HepG2 (cell line): ENCODE measurements at regions not wholly inside any gene's neighbourhood (a gene's known extent, or its start where the extent isn't known, plus 50 kb on each side); places are given as distances from the start of the nearest gene placed in this dataset.

ENCODE experiments used
- BORCS8-MEF2B ChIP-seq: sonication (generic); formaldehyde crosslinking; IDR thresholded peaks from 2 replicates; pipeline ENCODE4 v1.8.0; 2022; ENCODE audit warnings: mild to moderate bottlenecking, missing genetic modification reagents
- FUBP1 ChIP-seq: sonication (generic); formaldehyde crosslinking; IDR thresholded peaks from 2 replicates; pipeline ENCODE4 v1.5.1; 2020; ENCODE audit warnings: missing genetic modification reagents, mild to moderate bottlenecking, borderline replicate concordance
- IRX3 ChIP-seq: sonication (generic); formaldehyde crosslinking; IDR thresholded peaks from 2 replicates; pipeline ENCODE4 v1.8.1; 2023; ENCODE audit warnings: mild to moderate bottlenecking, low read depth, missing genetic modification reagents, borderline replicate concordance
- KLF13 ChIP-seq: sonication (generic); formaldehyde crosslinking; IDR thresholded peaks from 2 replicates; pipeline ENCODE4 v1.4.0; 2020; ENCODE audit warnings: mild to moderate bottlenecking, missing genetic modification reagents
- PHF5A ChIP-seq: IDR thresholded peaks from one replicate; pipeline ENCODE4 v1.6.1; 2018; ENCODE audit warnings: low read depth, missing genetic modification reagents; ENCODE audit not compliant: unreplicated experiment
- PREB ChIP-seq: sonication (generic); formaldehyde crosslinking; IDR thresholded peaks from 2 replicates; pipeline ENCODE4 v1.4.0; 2020; ENCODE audit warnings: missing genetic modification reagents
- RFXAP ChIP-seq: sonication (generic); formaldehyde crosslinking; IDR thresholded peaks from 2 replicates; pipeline ENCODE4 v1.4.0; 2020; ENCODE audit warnings: missing genetic modification reagents, borderline replicate concordance
- SMARCC2 ChIP-seq: fragments of 450-650 bp; IDR thresholded peaks from 2 replicates; pipeline ENCODE4 v1.6.1; 2017; ENCODE audit warnings: antibody characterized with exemption, mild to moderate bottlenecking
- ZNF275 ChIP-seq: sonication (generic); formaldehyde crosslinking; IDR thresholded peaks from 2 replicates; pipeline ENCODE4 v1.8.0; 2022; ENCODE audit warnings: missing genetic modification reagents, mild to moderate bottlenecking, inconsistent platforms, borderline replicate concordance
- ZNF703 ChIP-seq: sonication (generic); formaldehyde crosslinking; IDR thresholded peaks from 2 replicates; pipeline ENCODE4 v1.5.1; 2020; ENCODE audit warnings: missing genetic modification reagents, mild to moderate bottlenecking, moderate library complexity, borderline replicate concordance
- ZNF841 ChIP-seq: sonication (generic); formaldehyde crosslinking; IDR thresholded peaks from 2 replicates; pipeline ENCODE4 v1.8.1; 2023; ENCODE audit warnings: missing genetic modification reagents, borderline replicate concordance
- ZNF850 ChIP-seq: sonication (generic); formaldehyde crosslinking; conservative IDR thresholded peaks from 2 replicates; pipeline ENCODE4 v1.9.0; 2021; ENCODE audit warnings: mild to moderate bottlenecking, missing genetic modification reagents
- ZSCAN9 ChIP-seq: IDR thresholded peaks from 2 replicates; pipeline ENCODE4 v1.6.1; 2016; ENCODE audit warnings: borderline replicate concordance
- TF ChIP-seq, protein P1 (sequence below): sonication (generic); formaldehyde crosslinking; IDR thresholded peaks from 2 replicates; pipeline ENCODE4 v1.5.0; 2020; ENCODE audit warnings: mild to moderate bottlenecking, missing genetic modification reagents, borderline replicate concordance
- TF ChIP-seq, protein P2 (sequence below): IDR thresholded peaks from 2 replicates; pipeline ENCODE4 v1.6.1; 2012; ENCODE audit warnings: low read length, improper control_type of control experiment
- TF ChIP-seq, protein P3 (sequence below): sonication (generic); formaldehyde crosslinking; IDR thresholded peaks from 2 replicates; pipeline ENCODE4; 2020; ENCODE audit warnings: missing genetic modification reagents, mild to moderate bottlenecking, borderline replicate concordance
- TF ChIP-seq, protein P4 (sequence below): sonication (generic); formaldehyde crosslinking; IDR thresholded peaks from 2 replicates; pipeline ENCODE4 v1.4.0; 2020; ENCODE audit warnings: mild to moderate bottlenecking, missing genetic modification reagents

GRCh38 chr2:186308347-186308746 lies 177.7 kb upstream of the ZC3H15 start (continued):
- TF ChIP-seq, protein P1, sequence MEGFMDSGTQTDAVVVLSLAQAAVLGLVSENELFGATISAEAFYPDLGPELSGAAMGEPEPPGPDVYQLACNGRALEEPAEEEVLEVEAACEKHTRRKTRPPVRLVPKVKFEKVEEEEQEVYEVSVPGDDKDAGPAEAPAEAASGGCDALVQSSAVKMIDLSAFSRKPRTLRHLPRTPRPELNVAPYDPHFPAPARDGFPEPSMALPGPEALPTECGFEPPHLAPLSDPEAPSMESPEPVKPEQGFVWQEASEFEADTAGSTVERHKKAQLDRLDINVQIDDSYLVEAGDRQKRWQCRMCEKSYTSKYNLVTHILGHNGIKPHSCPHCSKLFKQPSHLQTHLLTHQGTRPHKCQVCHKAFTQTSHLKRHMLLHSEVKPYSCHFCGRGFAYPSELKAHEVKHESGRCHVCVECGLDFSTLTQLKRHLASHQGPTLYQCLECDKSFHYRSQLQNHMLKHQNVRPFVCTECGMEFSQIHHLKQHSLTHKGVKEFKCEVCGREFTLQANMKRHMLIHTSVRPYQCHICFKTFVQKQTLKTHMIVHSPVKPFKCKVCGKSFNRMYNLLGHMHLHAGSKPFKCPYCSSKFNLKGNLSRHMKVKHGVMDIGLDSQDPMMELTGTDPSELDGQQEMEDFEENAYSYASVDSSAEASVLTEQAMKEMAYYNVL (CRISPR knock-in tag) = peak; percentile 82; the same call in 1 of the 2 replicates
- no peak for TF ChIP-seq ZNF275
- no peak for TF ChIP-seq SMARCC2
- TF ChIP-seq, protein P2, sequence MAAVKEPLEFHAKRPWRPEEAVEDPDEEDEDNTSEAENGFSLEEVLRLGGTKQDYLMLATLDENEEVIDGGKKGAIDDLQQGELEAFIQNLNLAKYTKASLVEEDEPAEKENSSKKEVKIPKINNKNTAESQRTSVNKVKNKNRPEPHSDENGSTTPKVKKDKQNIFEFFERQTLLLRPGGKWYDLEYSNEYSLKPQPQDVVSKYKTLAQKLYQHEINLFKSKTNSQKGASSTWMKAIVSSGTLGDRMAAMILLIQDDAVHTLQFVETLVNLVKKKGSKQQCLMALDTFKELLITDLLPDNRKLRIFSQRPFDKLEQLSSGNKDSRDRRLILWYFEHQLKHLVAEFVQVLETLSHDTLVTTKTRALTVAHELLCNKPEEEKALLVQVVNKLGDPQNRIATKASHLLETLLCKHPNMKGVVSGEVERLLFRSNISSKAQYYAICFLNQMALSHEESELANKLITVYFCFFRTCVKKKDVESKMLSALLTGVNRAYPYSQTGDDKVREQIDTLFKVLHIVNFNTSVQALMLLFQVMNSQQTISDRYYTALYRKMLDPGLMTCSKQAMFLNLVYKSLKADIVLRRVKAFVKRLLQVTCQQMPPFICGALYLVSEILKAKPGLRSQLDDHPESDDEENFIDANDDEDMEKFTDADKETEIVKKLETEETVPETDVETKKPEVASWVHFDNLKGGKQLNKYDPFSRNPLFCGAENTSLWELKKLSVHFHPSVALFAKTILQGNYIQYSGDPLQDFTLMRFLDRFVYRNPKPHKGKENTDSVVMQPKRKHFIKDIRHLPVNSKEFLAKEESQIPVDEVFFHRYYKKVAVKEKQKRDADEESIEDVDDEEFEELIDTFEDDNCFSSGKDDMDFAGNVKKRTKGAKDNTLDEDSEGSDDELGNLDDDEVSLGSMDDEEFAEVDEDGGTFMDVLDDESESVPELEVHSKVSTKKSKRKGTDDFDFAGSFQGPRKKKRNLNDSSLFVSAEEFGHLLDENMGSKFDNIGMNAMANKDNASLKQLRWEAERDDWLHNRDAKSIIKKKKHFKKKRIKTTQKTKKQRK = no peak
- TF ChIP-seq ZSCAN9 = no peak
- TF ChIP-seq BORCS8-MEF2B (CRISPR knock-in tag) = no peak
- no peak for TF ChIP-seq ZNF841 (CRISPR knock-in tag)
- no peak for TF ChIP-seq PREB (CRISPR knock-in tag)
- TF ChIP-seq RFXAP (CRISPR knock-in tag) = no peak
- TF ChIP-seq, protein P3, sequence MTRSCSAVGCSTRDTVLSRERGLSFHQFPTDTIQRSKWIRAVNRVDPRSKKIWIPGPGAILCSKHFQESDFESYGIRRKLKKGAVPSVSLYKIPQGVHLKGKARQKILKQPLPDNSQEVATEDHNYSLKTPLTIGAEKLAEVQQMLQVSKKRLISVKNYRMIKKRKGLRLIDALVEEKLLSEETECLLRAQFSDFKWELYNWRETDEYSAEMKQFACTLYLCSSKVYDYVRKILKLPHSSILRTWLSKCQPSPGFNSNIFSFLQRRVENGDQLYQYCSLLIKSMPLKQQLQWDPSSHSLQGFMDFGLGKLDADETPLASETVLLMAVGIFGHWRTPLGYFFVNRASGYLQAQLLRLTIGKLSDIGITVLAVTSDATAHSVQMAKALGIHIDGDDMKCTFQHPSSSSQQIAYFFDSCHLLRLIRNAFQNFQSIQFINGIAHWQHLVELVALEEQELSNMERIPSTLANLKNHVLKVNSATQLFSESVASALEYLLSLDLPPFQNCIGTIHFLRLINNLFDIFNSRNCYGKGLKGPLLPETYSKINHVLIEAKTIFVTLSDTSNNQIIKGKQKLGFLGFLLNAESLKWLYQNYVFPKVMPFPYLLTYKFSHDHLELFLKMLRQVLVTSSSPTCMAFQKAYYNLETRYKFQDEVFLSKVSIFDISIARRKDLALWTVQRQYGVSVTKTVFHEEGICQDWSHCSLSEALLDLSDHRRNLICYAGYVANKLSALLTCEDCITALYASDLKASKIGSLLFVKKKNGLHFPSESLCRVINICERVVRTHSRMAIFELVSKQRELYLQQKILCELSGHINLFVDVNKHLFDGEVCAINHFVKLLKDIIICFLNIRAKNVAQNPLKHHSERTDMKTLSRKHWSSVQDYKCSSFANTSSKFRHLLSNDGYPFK (CRISPR knock-in tag) = no peak
- no peak for TF ChIP-seq FUBP1 (CRISPR knock-in tag)
- TF ChIP-seq, protein P4, sequence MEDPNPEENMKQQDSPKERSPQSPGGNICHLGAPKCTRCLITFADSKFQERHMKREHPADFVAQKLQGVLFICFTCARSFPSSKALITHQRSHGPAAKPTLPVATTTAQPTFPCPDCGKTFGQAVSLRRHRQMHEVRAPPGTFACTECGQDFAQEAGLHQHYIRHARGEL (CRISPR knock-in tag) = no peak
- no peak for TF ChIP-seq ZNF850
- no peak for TF ChIP-seq IRX3 (CRISPR knock-in tag)
- TF ChIP-seq PHF5A (CRISPR knock-in tag) = no peak
- no peak for TF ChIP-seq KLF13 (CRISPR knock-in tag)
- TF ChIP-seq ZNF703 (CRISPR knock-in tag) = no peak
- TF ChIP-seq, all 625 proteins: peak for 73
